ENCODE measurements at regions not wholly inside any gene's neighbourhood (a gene's known extent, or its start where the extent isn't known, plus 50 kb on each side); places are given as distances from the start of the nearest gene placed in this dataset.
"Not testable (repeated sequence)": the region's sequence is repeated elsewhere in the genome, so short reads cannot be mapped to it uniquely, and the experiment has no call there.

DNA sequence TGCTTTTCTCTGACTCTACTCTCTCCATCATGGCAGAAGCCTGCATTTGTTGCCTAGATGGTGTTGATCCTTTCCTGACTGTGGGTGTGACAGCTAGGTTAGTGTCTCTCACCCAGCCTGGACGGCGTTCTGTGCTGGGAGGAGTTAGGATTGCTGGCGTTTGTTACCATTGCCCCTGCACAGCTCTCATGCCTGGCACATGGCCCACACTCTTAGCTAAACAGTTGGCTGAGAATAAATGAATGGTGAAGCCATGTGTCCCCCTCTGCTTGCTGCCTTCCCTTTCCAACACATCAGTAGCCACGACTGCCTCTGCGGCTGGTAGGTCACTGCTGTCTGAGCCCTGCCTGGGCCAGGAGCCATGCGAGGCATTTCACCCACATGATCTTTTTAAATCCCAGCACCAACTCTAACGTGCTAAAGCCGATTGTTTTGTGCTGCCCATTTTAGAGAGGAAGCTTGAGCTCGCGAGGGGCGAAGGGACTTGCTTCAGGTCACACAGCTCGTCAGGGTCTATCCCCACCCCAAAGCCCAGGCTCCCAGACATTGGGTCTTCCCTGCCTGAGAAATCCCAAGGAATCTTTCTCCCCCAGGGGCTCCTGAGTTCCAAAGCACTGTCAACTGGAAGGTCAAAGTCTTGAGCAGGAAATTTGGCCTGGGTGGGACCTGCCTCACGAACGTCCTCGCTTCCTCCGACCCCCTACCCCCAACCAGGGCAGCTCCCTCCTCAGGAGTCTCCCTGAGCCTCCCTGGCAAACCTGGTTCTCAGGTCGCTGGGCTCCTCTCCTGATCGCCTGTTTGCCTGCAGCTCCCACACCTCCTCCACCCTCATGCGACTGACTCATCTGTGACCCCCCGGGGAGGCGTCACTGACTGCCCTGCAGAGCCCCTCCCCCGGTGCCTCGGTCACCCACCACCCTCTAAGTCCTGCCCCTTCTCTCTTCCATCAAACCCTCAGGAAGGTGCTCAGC, 271.7 kb upstream of the C1orf174 start:
- DNase-seq (ENCODE audit: low spot score): no peak

DNA sequence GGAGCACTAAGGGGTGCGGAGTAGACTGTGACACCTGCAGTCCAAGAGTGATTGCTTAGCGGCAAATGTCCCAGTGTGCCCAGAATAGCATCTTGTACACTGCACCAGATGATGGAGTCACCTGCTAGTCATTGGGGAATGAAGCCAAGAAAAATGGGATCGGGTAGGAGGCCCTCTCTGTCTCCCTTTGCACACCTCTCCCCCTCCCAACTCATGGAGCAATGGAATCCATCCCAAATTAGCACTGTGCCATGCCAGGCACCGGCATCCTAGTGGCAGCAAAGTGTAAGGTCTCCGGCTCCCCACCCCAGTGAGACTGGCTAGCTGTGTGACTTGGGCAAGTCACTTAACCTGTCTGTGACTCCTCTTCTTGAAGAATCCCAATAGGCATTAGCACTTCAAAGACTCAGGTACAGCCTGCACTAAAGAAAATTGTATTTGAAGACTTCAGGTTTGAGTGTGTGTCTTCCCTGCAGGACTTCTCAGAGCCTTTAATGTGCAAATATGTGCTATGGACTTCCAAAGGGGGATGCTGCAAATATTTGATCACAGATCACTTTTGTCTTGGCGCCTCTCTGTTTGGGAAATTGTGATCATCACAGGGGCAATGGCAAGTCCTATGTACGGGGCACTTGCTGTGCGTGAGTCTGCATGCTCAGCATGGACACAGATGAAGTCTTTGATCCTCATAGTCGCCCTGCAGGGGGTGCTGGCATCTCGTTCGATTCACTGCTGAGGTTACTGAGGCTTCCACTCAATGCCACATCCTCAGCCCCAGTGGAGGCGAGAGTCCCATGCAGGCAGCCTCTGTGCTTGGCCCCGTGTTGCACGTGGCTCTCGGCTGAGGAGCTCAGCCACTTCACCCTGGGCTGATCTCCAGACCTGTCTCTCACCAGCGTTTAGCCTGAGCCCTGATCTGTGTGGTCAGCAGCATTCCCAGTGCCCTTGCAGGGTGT, 272.9 kb upstream of the C1orf174 start:
- no peak for DNase-seq (ENCODE audit: low spot score)

DNA sequence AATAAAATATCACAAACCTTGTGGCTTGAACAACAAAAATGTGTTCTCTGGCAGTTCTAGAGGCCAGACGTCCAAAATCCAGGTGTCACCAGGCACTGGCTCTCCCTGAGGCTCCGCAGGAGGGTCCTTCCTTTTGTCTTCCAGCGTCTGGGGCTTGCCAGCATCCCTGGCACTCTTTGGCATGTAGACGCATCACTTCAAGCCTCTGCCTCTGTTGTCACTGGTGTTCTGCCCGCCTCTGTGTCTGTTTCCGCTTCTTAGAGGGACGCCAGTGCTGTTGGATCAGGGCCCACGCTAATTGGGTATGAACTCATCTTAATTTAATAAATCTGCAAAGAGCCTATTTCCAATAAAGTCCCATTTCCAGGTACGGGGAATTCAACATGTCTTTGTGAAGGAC, 273.7 kb upstream of the C1orf174 start:
- DNase-seq (ENCODE audit: low spot score): no peak

DNA sequence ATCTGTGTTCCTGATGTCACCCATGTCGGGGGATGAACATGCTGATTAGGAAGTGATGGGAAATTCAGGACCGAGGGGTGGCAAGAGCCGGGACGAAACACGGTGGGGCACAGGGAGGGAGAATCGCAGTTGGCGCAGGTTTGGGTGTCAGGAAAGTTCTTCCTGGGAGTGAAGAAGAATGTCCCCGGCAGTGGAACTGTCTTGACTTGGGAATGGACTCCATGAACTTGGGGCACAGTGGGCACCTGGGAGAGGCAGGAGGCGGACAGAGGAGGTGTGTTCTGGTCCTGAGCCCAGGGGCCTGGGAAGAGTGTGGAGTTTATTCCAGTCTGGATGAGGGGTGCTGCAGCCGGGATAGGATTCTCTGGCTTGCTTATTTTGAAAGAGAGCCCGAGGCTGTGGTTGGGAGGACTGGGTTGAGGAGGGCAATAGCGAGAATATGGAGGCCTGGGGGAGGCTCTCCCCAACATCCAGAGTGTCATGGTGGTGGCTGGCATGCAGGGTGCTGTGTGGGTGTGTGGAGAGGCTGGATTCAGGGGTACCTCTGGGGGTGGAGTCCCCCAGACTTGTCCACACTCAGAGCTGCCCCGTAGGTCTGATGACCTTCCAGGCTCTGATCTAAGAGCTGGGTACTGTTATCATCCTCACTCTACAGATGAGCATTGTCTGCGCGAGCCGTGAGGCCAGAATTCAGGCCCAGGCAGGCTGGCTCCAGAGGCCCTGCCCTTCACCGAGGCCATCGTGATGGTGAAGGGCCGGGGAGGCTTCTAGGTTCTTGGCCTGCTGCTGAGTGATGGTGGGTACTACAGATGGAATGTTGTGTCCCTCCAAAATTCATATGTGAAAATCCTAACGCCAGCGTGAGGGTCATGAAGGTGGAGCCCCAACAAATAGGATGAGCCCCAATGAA, 274.5 kb upstream of the C1orf174 start:
- no peak for DNase-seq (ENCODE audit: low spot score)

DNA sequence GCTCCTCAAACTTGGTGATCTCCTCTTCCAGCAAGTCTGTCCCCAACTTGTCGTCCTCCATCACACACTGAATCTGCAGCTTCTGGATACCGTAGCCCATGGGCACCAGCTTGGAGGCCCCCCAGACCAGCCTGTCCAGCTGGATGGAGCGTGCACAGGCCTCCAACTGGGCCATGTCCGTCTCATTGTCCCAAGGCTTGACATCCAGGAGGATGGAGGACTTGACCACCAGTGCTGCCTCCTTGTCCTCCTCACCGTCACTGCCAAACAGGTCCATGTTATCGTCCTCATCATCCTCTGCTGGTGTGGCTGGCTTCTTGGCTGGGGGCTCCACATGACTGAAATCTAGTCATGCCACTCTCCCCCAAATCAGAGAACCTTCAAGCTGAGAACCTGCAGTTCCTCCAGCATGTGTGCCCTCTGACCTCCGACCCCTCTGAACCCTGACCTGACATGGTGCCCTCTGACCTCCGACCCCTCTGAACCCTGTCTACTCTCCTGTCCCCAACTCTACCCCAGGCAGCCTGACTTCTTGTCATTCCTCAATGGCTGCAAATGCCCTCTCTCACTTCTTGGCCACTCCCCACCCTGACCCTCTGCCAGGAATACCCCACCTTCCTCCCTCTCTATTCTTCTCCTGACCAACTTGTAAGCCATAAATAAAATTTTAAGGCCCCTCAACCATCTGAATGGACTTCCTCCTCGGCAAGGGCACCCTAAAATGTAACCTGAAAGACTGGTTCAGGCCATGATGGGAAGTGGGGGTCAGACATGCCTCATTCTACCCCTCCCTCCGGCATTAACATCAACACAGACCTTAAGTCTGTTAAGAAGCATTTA, 275.7 kb upstream of the C1orf174 start:
- no peak for DNase-seq (ENCODE audit: low spot score)

DNA sequence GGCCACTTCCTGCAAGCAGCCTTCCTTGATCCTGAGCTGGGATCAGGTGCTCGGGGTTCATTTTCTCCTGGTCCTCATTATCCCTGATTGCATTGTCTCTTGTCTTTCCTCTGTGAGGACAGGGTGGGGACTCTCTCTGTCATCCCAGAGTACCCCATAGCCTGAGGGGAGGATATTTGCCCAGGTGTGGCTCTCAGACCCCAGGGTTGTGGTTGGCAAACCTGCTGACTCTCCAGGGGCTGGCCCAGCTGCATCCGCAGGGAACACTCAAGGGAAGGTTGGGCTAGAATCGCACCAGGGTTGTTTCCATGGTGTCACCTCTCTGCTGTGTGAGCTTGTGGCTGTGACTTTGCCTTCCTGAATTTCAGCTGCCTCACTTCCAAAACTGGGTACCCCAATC, 276.8 kb upstream of the C1orf174 start:
- no peak for DNase-seq (ENCODE audit: low spot score)

DNA sequence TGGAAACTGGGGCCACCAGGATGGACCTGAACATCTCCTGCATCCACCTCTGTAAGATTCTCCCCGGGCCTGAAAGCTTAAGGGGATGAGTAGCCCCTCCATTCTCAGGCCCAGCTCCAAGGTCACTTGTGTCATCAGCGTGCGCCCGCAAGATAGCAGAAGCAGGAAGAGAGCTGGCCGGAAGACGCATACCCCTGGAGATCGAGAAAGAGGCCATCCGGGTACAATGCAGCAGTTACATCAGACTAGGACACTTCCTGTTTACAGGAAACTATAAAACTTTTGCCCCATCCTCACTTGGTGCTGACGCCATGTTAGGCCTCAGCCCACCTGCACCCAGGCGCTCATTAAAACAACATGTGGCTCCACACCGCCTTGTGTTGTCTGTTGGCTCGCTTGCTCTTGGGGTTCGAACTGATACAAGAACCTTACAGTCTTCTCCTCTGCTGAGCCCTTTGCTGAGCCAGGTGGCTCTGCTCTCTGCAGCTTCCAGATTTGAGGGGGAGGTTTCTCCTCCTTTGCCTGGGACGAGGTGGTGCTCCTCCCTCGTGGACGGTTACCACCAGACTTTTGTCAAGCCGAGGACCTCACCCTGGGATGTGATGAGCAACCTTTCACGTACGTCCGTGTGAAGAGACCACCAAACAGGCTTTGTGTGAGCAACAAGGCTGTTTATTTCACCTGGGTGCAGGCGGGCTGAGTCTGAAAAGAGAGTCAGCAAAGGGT, 277.5 kb upstream of the C1orf174 start:
- DNase-seq (ENCODE audit: low spot score): no peak

DNA sequence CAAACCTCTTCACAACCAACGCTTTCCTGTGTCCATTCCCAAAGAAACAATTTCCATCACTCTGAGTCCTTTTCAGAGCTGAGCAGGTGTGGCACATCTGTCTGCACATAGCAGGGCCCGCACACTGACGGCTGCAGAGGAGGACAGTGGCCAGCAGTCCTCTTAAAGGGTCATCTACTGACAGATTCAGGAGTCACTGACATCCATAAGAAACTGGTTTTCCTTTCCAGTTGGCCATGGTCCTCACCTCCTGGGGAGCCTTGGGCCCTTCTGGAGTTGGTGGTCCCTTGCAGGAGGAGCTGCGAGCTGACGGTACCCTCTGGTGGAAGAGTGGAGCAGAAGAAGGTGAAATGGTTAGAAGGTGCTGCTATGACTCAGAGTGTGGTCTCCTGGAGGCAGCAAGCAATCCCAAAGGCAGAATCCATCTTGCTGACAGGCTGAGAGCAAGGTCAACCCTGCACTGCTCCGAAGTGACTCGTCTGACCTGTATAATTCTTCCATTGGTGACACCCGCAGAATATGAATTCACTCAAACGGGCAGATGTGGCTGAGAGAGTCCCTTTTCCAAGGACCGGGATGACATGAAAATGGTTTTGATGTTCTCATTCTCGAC, 278.5 kb upstream of the C1orf174 start:
- no peak for DNase-seq (ENCODE audit: low spot score)

DNA sequence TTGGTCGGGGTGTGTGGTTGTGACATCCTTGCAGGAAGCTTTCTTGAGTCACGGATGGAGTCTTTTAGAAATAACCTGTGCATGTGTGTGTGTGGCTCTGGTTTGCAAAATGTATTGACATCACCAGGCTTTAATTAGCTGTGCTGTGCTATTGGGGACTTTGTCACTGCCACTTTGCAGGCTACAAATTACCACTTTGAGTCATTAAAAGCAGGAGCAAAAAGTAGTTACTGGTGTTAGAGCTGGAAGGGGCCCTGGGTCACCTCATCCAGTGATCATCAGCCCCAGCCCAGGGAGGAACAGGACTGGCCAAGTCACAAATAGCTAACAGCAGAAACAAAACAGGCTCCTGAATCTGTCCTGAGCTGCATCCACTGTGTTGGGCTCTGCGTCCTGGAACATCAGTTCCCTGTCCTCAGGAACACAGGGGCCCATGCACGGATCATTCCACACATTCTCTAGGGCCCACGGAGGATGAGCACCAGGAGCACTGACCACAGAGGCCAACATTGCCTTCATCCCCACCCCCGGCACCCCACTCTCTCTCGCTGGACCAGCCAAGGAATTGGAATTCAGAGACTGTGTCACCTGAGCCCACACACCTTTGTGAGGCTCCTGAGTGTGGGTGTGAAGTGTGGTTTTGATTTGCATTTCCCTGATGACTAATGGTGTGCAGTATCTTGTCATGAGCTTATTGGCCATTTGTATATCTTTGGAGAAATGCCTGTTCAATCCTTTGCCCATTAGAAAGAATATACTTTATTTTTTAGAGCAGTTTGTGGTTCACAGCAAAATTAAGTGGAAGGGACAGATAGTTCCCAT, 280.1 kb upstream of the C1orf174 start:
- DNase-seq (ENCODE audit: low spot score): no peak

DNA sequence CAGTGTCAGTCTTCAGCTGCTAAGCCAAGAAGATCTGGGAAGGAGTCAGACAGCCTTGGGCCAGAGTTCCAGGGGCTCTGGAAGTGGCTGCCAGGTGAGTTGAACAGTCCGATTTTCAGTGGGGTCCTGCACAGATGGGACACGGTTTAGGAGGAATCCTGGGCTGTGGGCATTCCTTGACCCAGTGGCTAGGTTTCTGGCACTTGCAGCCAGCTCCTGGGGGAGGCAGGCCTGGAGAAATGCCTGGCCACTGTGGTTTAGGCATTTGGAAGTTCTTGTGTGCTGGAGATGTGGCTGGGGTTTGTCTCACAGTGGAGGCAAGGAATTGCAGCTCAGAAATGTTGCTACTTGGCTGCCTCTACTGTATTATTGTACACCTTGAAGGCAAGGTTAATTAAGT, 286.4 kb upstream of the C1orf174 start:
- DNase-seq (ENCODE audit: low spot score): not testable (repeated sequence)

DNA sequence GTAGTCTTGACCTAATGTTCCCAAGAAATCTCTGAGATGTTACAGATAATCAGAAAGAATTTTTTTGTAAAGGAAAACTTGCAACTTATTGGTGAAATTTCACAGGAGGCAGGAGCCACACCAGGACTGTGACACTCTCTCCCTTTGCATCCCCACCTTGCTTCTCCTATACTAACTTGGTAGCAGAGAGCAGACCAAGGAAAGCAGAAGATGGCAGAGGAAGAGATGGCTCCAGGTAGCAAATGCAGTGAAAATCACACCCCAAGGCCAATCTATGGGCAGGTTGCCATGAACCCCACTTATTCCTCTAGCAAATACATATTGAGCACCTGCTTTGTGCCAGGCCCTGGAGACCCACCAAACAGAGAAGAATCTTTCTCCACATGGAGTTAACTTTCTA, 303.4 kb upstream of the C1orf174 start:
- DNase-seq (ENCODE audit: low spot score): no peak

DNA sequence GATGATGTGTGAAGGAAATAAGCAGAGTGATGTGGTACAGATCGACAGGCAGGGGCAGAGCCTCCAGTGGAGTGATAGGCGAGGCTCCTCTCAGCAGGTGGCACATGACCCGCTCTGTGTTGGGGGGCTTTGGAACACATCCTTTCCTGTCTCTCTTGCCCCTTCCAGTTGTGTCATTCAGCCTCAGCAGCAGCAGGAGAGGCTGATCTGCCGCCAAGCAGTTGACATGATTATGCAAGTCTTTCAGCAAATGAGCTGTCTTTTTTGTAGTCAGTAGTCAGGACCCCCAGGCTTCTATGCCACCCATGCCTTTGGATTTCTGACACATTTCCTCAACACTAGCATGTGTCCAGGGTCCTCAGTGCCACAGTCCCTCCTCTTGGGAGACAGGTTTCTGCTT, 307.1 kb upstream of the C1orf174 start:
- no peak for DNase-seq (ENCODE audit: low spot score)

DNA sequence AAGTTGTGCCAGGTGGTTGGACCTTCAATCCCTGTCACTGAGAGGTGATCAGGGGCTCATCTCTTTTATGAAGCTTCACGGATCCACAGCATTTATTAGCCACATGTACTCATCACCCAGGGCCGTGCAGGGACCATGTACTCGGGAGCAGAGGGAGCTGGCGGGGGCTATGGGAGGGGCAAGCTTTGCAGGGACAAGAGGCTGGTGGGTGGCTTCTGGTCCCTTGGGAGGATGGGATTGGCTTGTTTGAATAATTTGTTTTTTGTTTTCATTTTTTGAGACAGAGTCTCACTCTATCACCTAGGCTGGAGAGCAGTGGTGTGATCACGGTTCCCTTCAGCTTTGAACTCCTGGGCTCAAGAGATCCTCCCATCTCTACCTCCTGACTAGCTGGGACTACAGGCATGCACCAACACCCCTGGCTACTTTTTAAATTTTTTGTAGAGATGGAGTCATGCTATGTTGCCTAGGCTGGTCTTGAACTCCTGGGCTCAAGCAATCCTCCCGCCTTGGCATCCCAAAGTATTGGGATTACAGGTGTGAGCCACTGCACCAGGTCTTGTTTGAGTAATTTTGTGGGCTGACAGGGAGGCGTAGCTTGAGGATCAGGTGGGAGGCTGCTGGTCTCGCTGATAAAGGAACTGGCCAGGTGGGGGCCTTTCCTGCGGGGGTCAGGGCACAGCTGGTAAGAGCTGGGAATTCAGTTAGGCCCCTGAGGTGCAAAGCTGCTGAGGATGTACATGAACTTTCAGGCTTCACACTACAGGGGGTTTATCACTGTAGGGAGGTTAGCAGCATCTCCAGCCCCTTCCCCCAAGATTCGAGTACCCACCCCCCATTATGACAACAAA, 308.0 kb upstream of the C1orf174 start:
- no peak for DNase-seq (ENCODE audit: low spot score)

DNA sequence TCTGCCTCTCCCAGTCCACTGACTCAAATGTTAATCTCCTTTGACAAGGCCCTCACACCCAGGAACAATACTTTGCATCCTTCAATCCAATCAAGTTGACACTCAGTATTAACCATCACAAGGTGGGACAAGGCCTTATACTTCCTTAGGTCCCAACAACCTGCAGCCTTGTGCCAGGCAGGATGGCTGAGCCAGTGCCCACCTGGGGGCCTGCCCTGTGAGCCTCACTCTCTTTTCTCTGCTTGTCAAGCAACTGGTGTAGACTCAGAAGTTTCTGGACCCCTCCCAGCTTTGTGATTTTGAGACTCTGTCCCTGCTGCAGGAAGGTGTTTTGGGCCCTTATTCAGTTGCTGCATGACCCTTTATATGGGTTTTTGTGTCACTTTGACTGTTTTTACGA, 310.0 kb upstream of the C1orf174 start:
- DNase-seq (ENCODE audit: low spot score): no peak

DNA sequence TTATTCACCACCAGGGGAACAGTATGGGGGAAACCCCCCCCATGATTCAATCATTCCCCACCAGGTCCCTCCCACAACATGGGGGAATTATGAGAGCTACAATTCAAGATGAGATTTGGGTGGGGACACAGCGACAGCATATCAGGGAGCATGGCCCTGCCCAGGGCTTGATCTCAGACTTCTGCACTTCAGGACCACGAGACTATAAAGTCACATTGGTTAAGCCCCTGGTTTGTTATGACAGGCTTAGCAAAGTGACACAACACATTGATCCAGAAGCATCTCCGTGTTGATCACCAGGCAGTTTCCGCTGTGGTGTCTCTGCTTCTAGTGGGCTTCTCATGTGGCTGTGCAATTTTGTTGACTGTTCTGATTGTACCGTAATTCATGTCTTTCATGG, 312.7 kb upstream of the C1orf174 start:
- DNase-seq (ENCODE audit: low spot score): no peak

DNA sequence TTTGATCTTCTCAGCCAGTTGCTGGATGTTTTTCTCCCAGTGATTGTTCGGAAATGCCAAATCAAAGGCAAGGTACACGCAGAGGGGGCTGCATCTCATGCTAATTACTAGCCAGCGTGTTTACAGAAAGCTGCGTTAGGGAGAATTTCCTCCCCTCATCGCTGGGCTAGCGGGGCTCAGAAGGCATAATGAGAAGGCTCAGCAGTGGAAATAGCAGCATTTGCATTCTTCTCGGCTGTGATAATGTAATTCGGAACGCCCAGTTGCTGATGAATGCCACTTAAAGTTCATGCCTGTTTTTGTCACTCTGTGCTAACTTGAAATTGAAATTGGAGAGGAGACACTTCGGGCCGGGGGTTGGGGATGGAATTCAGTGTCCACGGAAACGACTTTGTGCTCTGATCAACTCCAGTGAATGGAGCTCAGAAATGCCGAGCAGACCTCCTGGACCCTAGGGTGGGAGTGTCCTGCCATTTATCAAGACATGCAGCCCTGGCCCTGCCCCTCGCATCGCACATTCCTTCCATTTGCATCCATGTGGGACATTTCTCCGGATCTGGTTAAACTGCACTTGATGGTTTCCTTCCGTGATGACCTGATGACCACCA, 313.4 kb upstream of the C1orf174 start:
- no peak for DNase-seq (ENCODE audit: low spot score)

DNA sequence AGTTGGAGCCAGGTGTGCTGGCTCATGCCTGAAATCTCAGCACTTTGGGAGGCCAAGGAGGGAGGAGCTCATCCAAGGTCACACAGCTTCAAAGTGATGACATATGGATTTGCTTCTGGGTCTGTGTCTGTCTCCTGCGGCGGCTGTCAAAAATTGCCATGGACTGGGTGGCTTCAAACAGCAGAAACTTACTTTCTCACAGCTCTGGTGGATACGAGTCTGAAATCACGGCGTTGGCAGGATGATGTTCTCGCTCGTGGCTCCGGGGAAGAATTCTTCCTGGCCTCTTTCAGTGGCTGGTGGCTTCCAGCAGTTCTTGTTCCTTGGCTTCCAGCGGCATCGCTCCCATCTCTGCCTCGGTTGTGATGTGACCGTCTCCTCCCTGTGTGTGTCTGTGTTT, 314.8 kb upstream of the C1orf174 start:
- no peak for DNase-seq (ENCODE audit: low spot score)

Measured in H4 (cell line).